ENCODE measurements at regions not wholly inside any gene's neighbourhood (a gene's known extent, or its start where the extent isn't known, plus 50 kb on each side); places are given as distances from the start of the nearest gene placed in this dataset.

- no peak overlapping the region for H2AFZ ChIP-seq (ENCODE audit: low read length)
- peaks cover 0 to 2% of the 10 kb centered on the region in 2 experiments; a peak in 1 of 4 replicates for H3K9me3 ChIP-seq (ENCODE audit: insufficient read depth in 2 of 2, low read depth in 1 of 2, low read length in 1 of 2)
- H3K18ac ChIP-seq (ENCODE audit: extremely low read depth, low read length): no peak overlapping the region
- no peak overlapping the region for H4K91ac ChIP-seq (replicated peaks; ENCODE audit: insufficient read length, low read length)
- H4K5ac ChIP-seq (ENCODE audit: insufficient read length, low read depth, low read length): no peak overlapping the region
- TF ChIP-seq CEBPB (IDR thresholded peaks at IDR 0.05; ENCODE audit: low read depth, low read length): no peak
- no peak for TF ChIP-seq RBBP5 (IDR thresholded peaks at IDR 0.05; ENCODE audit: borderline replicate concordance, low read depth, low read length)
- no peak for TF ChIP-seq ASH2L (IDR thresholded peaks at IDR 0.05; ENCODE audit: low read length)
- TF ChIP-seq CBX5 (IDR thresholded peaks at IDR 0.05; ENCODE audit: low read depth, low read length): no peak
- no peak for TF ChIP-seq KDM1A (IDR thresholded peaks at IDR 0.05; ENCODE audit: borderline replicate concordance, low read length)
- no peak for TF ChIP-seq CHD2 (IDR thresholded peaks at IDR 0.05; ENCODE audit: low read length)
- no peak for TF ChIP-seq NRF1 (IDR thresholded peaks at IDR 0.05; ENCODE audit: low read depth, low read length)
- no peak for TF ChIP-seq EGR1 (IDR thresholded peaks at IDR 0.05; ENCODE audit: borderline replicate concordance, low read depth, low read length)
- TF ChIP-seq MAFK (IDR thresholded peaks at IDR 0.05; ENCODE audit: low read depth, low read length): no peak
- no peak overlapping the region for H2BK20ac ChIP-seq (ENCODE audit: low read length)
- no peaks in the 10 kb centered on the region for H3K79me1 ChIP-seq (ENCODE audit: low read depth, low read length)
- no peak overlapping the region for H3K4me2 ChIP-seq (ENCODE audit: insufficient read depth in 1 of 2, low read depth in 2 of 2, low read length in 2 of 2)
- ChIA-PET CTCF (ENCODE audit: partially characterized antibody) (interaction anchor here (0.7 to 2.0 kb wide), 6 partner anchors 9 to 157 kb away, joined by 3 to 5 read pairs (median 4); no protein-coding TSS in a partner anchor), POLR2A (ENCODE audit: partially characterized antibody) (no interaction called here)
- H3K36me3 ChIP-seq (ENCODE audit: control insufficient read depth in 2 of 4, insufficient read depth in 4 of 4, low read length in 3 of 4): no peaks in the 10 kb centered on the region
- peaks cover 0 to 8% (median 2%) of the 10 kb centered on the region in 4 experiments; a peak in 3 of 7 replicates for H3K4me1 ChIP-seq (replicated peaks in 1 of 4; ENCODE audit: control insufficient read depth in 3 of 4, insufficient read depth in 4 of 4, low read length in 3 of 4)
- WGBS, 2 experiments (ENCODE audit: extremely low coverage in 1 of 2, insufficient coverage in 1 of 2, insufficient read length in 1 of 2, insufficient replicate concordance in 2 of 2, low coverage in 1 of 2, low lambda C conversion rate in 2 of 2, missing lambda C conversion rate in 1 of 2): 95% methylated on average over 5 of the region's 5 CpGs; no CpG with 5 or more reads in 1 of the 2 experiments
- H2BK5ac ChIP-seq (ENCODE audit: low read depth, low read length): no peak overlapping the region
- H3K79me2 ChIP-seq (ENCODE audit: control insufficient read depth in 1 of 2, insufficient read depth in 2 of 2, low read length in 2 of 2): no peaks in the 10 kb centered on the region
- no peaks in the 10 kb centered on the region for H4K20me1 ChIP-seq (replicated peaks in 1 of 2; ENCODE audit: control insufficient read depth in 1 of 2, insufficient read depth in 2 of 2, low read length in 2 of 2)
- H3K23ac ChIP-seq (ENCODE audit: insufficient read length): no peak overlapping the region
- no peak overlapping the region for H3K4ac ChIP-seq (replicated peaks; ENCODE audit: insufficient read length, low read depth, low read length)
- DNase-seq (ENCODE audit: low read depth in 1 of 2, low spot score in 2 of 2) (peak in 1 of 2 experiments; percentile 14), FAIRE-seq (no peak)
- H3K56ac ChIP-seq (replicated peaks; ENCODE audit: insufficient read length, low read depth, low read length): no peak overlapping the region
- peaks cover 0 to 1% (median 0%) of the 10 kb centered on the region in 4 experiments; a peak in 2 of 7 replicates for H3K27me3 ChIP-seq (replicated peaks in 1 of 4; ENCODE audit: control insufficient read depth in 3 of 4, extremely low read depth in 1 of 4, insufficient read depth in 3 of 4, low read length in 3 of 4)
- H2AK5ac ChIP-seq (ENCODE audit: low read depth, low read length): no peak overlapping the region
- H3K27ac ChIP-seq (ENCODE audit: low read depth, low read length): no peak overlapping the region
- no peak overlapping the region for H2BK120ac ChIP-seq (replicated peaks; ENCODE audit: low read depth, low read length)
- H4K8ac ChIP-seq (ENCODE audit: extremely low read depth, insufficient read depth, low read length): no peak overlapping the region
- H2BK15ac ChIP-seq (ENCODE audit: low read length): no peak overlapping the region
- H3K23me2 ChIP-seq (ENCODE audit: low read depth, low read length): no peaks in the 10 kb centered on the region
- no peak overlapping the region for H3K4me3 ChIP-seq (ENCODE audit: extremely low read depth in 1 of 4, insufficient read depth in 2 of 4, low read depth in 3 of 4, low read length in 4 of 4)
- H3K9ac ChIP-seq (replicated peaks in 1 of 4; ENCODE audit: extremely low read depth in 1 of 4, low read depth in 3 of 4, low read length in 3 of 4): no peak overlapping the region
- no peak overlapping the region for H3K14ac ChIP-seq (ENCODE audit: insufficient read length)
- no peak overlapping the region for H2BK12ac ChIP-seq (ENCODE audit: low read depth, low read length)
Observed at GRCh38 chr5:172540099-172540870, 86.0 kb upstream of the SH3PXD2B start.

Measured in H1 (cell line).